OCI-LY3 (cell line): ENCODE measurements at regions not wholly inside any gene's neighbourhood (a gene's known extent, or its start where the extent isn't known, plus 50 kb on each side); places are given as distances from the start of the nearest gene placed in this dataset.

ENCODE experiments used
- H2AFZ ChIP-seq: fragments of 200-600, 300-600 bp; shearing (Covaris generic); 2 replicates; pipeline ENCODE4 v1.6.0; 2014; ENCODE audit warnings: antibody characterized with exemption, low read depth, low read length
- H3K27ac ChIP-seq: fragments of 200-600, 300-600 bp; sonication (generic); 2 replicates; pipeline ENCODE4 v1.5.1; 2014; ENCODE audit warnings: mild to moderate bottlenecking, low read length, moderate library complexity, mixed read lengths
- H3K27me3 ChIP-seq: fragments of 200-600, 300-600 bp; sonication (generic); 2 replicates; pipeline ENCODE4 v1.6.1; 2014; ENCODE audit warnings: low read depth, low read length, mixed read lengths
- H3K36me3 ChIP-seq: fragments of 200-600, 300-600 bp; sonication (generic); replicated peaks from 2 replicates; pipeline ENCODE3; 2014; ENCODE audit warnings: low read depth, low read length, mixed read lengths
- H3K4me1 ChIP-seq: fragments of 300-600, 200-600 bp; sonication (generic); 2 replicates; pipeline ENCODE4 v1.6.1; 2014; ENCODE audit warnings: low read length, mixed read lengths
- H3K4me2 ChIP-seq: fragments of 200-600, 300-600 bp; sonication (generic); 2 replicates; pipeline ENCODE4 v1.6.1; 2014; ENCODE audit warnings: low read length, mixed read lengths
- H3K4me3 ChIP-seq: fragments of 300-600, 200-600 bp; sonication (generic); 2 replicates; pipeline ENCODE4 v1.5.1; 2014; ENCODE audit warnings: antibody characterized with exemption, mild to moderate bottlenecking, low read length, moderate library complexity
- H3K79me2 ChIP-seq: fragments of 300-600, 200-600 bp; shearing (Covaris generic); 2 replicates; pipeline ENCODE4 v1.6.1; 2014; ENCODE audit warnings: mild to moderate bottlenecking, low read length, mixed read lengths
- H3K9ac ChIP-seq: fragments of 300-600, 200-600 bp; shearing (Covaris generic); 2 replicates; pipeline ENCODE4 v1.6.0; 2014; ENCODE audit warnings: mild to moderate bottlenecking, low read length, moderate library complexity
- H3K9me3 ChIP-seq: fragments of 200-600, 300-600 bp; shearing (Covaris generic); 2 replicates; pipeline ENCODE4 v1.6.1; 2014; ENCODE audit warnings: low read length, mixed read lengths; ENCODE audit not compliant: insufficient read depth
- H4K20me1 ChIP-seq: fragments of 200-600, 300-600 bp; sonication (generic); 2 replicates; pipeline ENCODE4 v1.6.1; 2016; ENCODE audit warnings: low read length, mixed read lengths; ENCODE audit not compliant: insufficient read depth
- CTCF ChIP-seq: fragments of 200-600, 300-600 bp; sonication (generic); IDR thresholded peaks from 2 replicates; pipeline ENCODE4 v1.5.1; 2014; ENCODE audit warnings: antibody characterized with exemption, low read length, low read depth
- EZH2phosphoT487 ChIP-seq: fragments of 200-600 bp; shearing (Covaris generic); IDR thresholded peaks from 2 replicates; pipeline ENCODE4 v1.6.1; 2018; ENCODE audit warnings: antibody characterized with exemption, mixed run types, low read depth

- no peak overlapping the region for H3K27ac ChIP-seq
- no peak overlapping the region for H2AFZ ChIP-seq
- no peak overlapping the region for H3K4me2 ChIP-seq
- TF ChIP-seq CTCF = no peak
- TF ChIP-seq EZH2phosphoT487 = no peak
- H4K20me1 ChIP-seq = no peaks in the 10 kb centered on the region
- H3K79me2 ChIP-seq = no peaks in the 10 kb centered on the region
- H3K36me3 ChIP-seq = no peaks in the 10 kb centered on the region
- H3K9me3 ChIP-seq = no peaks in the 10 kb centered on the region
- no peak overlapping the region for H3K4me3 ChIP-seq
- H3K27me3 ChIP-seq = no peaks in the 10 kb centered on the region
- H3K9ac ChIP-seq = no peak overlapping the region
- no peaks in the 10 kb centered on the region for H3K4me1 ChIP-seq
Observed at GRCh38 chr5:74183041-74183440, 457.5 kb downstream of the ENC1 start.

GRCh38 chr5:74182603-74183002, 457.9 kb downstream of the ENC1 start:
- Histone ChIP-seq H3K4me3 (no peak overlapping the region), H2AFZ (no peak overlapping the region), H4K20me1 (no peaks in the 10 kb centered on the region), H3K9me3 (no peaks in the 10 kb centered on the region), H3K36me3 (no peaks in the 10 kb centered on the region), H3K27me3 (no peaks in the 10 kb centered on the region), H3K27ac (no peak overlapping the region), H3K79me2 (no peaks in the 10 kb centered on the region), H3K9ac (no peak overlapping the region), H3K4me2 (no peak overlapping the region), H3K4me1 (no peaks in the 10 kb centered on the region)
- TF ChIP-seq CTCF = no peak

GRCh38 chr5:74179701-74180100, 460.8 kb downstream of the ENC1 start:
- TF ChIP-seq EZH2phosphoT487 = no peak
- no peak for TF ChIP-seq CTCF
- H3K79me2 ChIP-seq = no peaks in the 10 kb centered on the region
- H3K4me2 ChIP-seq = no peak overlapping the region
- H3K4me3 ChIP-seq = no peak overlapping the region
- no peak overlapping the region for H3K27ac ChIP-seq
- no peaks in the 10 kb centered on the region for H3K36me3 ChIP-seq
- H4K20me1 ChIP-seq = no peaks in the 10 kb centered on the region
- no peak overlapping the region for H3K9ac ChIP-seq
- no peaks in the 10 kb centered on the region for H3K4me1 ChIP-seq
- H2AFZ ChIP-seq = no peak overlapping the region
- H3K9me3 ChIP-seq = no peaks in the 10 kb centered on the region
- no peaks in the 10 kb centered on the region for H3K27me3 ChIP-seq

GRCh38 chr5:74179179-74179578, 461.3 kb downstream of the ENC1 start:
- no peak overlapping the region for H3K9ac ChIP-seq
- H3K4me3 ChIP-seq = no peak overlapping the region
- no peak for TF ChIP-seq CTCF
- no peak for TF ChIP-seq EZH2phosphoT487
- no peak overlapping the region for H2AFZ ChIP-seq
- no peak overlapping the region for H3K27ac ChIP-seq
- no peaks in the 10 kb centered on the region for H3K27me3 ChIP-seq
- no peaks in the 10 kb centered on the region for H3K79me2 ChIP-seq
- no peaks in the 10 kb centered on the region for H3K36me3 ChIP-seq
- no peaks in the 10 kb centered on the region for H4K20me1 ChIP-seq
- H3K4me1 ChIP-seq = no peaks in the 10 kb centered on the region
- H3K4me2 ChIP-seq = no peak overlapping the region
- H3K9me3 ChIP-seq = no peaks in the 10 kb centered on the region
